ENCODE measurements at regions not wholly inside any gene's neighbourhood (a gene's known extent, or its start where the extent isn't known, plus 50 kb on each side); places are given as distances from the start of the nearest gene placed in this dataset.

DNA sequence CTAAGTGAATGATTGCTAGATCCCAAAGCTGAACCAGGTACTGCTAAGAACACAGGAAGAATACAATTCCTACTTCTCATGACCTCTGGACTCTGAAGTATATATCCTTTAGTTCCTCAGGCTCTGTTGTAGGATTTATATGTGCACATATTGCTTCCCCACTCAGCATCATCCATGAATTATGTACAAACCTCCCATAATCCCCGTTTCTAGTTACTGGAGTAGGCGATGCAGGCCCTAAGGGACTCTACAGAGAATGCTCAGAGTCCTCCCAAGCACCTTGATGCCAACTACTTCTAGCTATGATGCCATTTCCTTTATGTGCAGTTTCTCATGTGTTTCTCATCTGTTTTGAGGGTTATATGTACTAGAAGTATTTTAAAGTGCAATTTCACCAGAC lies 154.9 kb upstream of the EPHA7 start:
- ChIA-PET CTCF (no interaction called here), POLR2A (no interaction called here)
- Histone ChIP-seq H3K27me3 (ENCODE audit: insufficient read depth) (no peaks in the 10 kb centered on the region), H4K20me1 (ENCODE audit: insufficient read depth) (no peaks in the 10 kb centered on the region), H3K4me2 (no peak overlapping the region), H3K9ac (no peak overlapping the region), H3F3A (replicated peaks; ENCODE audit: insufficient read depth) (no peaks in the 10 kb centered on the region), H3K79me2 (ENCODE audit: insufficient read depth) (no peaks in the 10 kb centered on the region), H3K36me3 (replicated peaks in 1 of 2; ENCODE audit: control insufficient read depth in 1 of 2, insufficient read depth in 2 of 2, low read length in 1 of 2) (no peaks in the 10 kb centered on the region), H3K9me3 (no peaks in the 10 kb centered on the region), H3K27ac (ENCODE audit: low read depth in 2 of 2, low read length in 1 of 2) (no peak overlapping the region), H3K4me1 (ENCODE audit: control insufficient read depth in 1 of 2, insufficient read depth in 2 of 2, low read depth in 1 of 2, low read length in 1 of 2) (no peaks in the 10 kb centered on the region), H3K4me3 (ENCODE audit: low read depth in 2 of 2, low read length in 1 of 2) (no peak overlapping the region), H2AFZ (ENCODE audit: low read depth) (no peak overlapping the region), H3K9me2 (no peaks in the 10 kb centered on the region)
- DNase-seq: no peak
- TF ChIP-seq FOSL2 (IDR thresholded peaks at IDR 0.05; ENCODE audit: borderline replicate concordance, low read depth): no peak
- TF ChIP-seq, protein P1, sequence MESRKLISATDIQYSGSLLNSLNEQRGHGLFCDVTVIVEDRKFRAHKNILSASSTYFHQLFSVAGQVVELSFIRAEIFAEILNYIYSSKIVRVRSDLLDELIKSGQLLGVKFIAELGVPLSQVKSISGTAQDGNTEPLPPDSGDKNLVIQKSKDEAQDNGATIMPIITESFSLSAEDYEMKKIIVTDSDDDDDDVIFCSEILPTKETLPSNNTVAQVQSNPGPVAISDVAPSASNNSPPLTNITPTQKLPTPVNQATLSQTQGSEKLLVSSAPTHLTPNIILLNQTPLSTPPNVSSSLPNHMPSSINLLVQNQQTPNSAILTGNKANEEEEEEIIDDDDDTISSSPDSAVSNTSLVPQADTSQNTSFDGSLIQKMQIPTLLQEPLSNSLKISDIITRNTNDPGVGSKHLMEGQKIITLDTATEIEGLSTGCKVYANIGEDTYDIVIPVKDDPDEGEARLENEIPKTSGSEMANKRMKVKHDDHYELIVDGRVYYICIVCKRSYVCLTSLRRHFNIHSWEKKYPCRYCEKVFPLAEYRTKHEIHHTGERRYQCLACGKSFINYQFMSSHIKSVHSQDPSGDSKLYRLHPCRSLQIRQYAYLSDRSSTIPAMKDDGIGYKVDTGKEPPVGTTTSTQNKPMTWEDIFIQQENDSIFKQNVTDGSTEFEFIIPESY (IDR thresholded peaks at IDR 0.05; ENCODE audit: borderline replicate concordance, low read depth): no peak
- TF ChIP-seq SMC3 (IDR thresholded peaks at IDR 0.05; ENCODE audit: low read depth, low read length): no peak
- no peak for TF ChIP-seq RCOR1 (IDR thresholded peaks at IDR 0.05; ENCODE audit: low read length)
- TF ChIP-seq EZH2phosphoT487 (IDR thresholded peaks at IDR 0.05; ENCODE audit: borderline replicate concordance, low read depth): no peak
- no peak for TF ChIP-seq TAF1 (IDR thresholded peaks at IDR 0.05; ENCODE audit: borderline replicate concordance, low read depth, low read length)
- TF ChIP-seq GATA2 (CRISPR knock-in tag; IDR thresholded peaks at IDR 0.05): no peak
- no peak for TF ChIP-seq YY1 (IDR thresholded peaks at IDR 0.05; ENCODE audit: low read depth)
- WGBS (ENCODE audit: low lambda C conversion rate): 15% methylated on average over 2 of the region's 2 CpGs

GRCh38 chr6:93571346-93571745 lies 152.0 kb upstream of the EPHA7 start:
- WGBS (ENCODE audit: low lambda C conversion rate): 4% methylated on average over 1 of the region's 1 CpG
- Histone ChIP-seq H3K79me2 (ENCODE audit: insufficient read depth) (no peaks in the 10 kb centered on the region), H3K36me3 (replicated peaks in 1 of 2; ENCODE audit: control insufficient read depth in 1 of 2, insufficient read depth in 2 of 2, low read length in 1 of 2) (no peaks in the 10 kb centered on the region), H3K9me2 (no peaks in the 10 kb centered on the region), H3K4me1 (ENCODE audit: control insufficient read depth in 1 of 2, insufficient read depth in 2 of 2, low read depth in 1 of 2, low read length in 1 of 2) (no peaks in the 10 kb centered on the region), H2AFZ (ENCODE audit: low read depth) (no peak overlapping the region), H3K9ac (no peak overlapping the region), H3K4me3 (ENCODE audit: low read depth in 2 of 2, low read length in 1 of 2) (no peak overlapping the region), H4K20me1 (ENCODE audit: insufficient read depth) (no peaks in the 10 kb centered on the region), H3K27me3 (ENCODE audit: insufficient read depth) (no peaks in the 10 kb centered on the region), H3K27ac (ENCODE audit: low read depth in 2 of 2, low read length in 1 of 2) (no peak overlapping the region), H3F3A (replicated peaks; ENCODE audit: insufficient read depth) (no peaks in the 10 kb centered on the region), H3K9me3 (no peaks in the 10 kb centered on the region), H3K4me2 (no peak overlapping the region)
- TF ChIP-seq ELF1 (IDR thresholded peaks at IDR 0.05) (no peak), SIN3A (IDR thresholded peaks at IDR 0.05; ENCODE audit: borderline replicate concordance, low read depth, low read length) (no peak), TAF1 (IDR thresholded peaks at IDR 0.05; ENCODE audit: borderline replicate concordance, low read depth, low read length) (no peak), MEF2A (IDR thresholded peaks at IDR 0.05; ENCODE audit: borderline replicate concordance, low read depth) (no peak), FOXM1 (IDR thresholded peaks at IDR 0.05; ENCODE audit: low read depth) (no peak), REST (IDR thresholded peaks at IDR 0.05; ENCODE audit: low read depth, low read length) (no peak), EZH2phosphoT487 (IDR thresholded peaks at IDR 0.05; ENCODE audit: borderline replicate concordance, low read depth) (no peak), RFX5 (IDR thresholded peaks at IDR 0.05; ENCODE audit: low read length) (no peak), PBX3 (IDR thresholded peaks at IDR 0.05) (no peak), JUND (IDR thresholded peaks at IDR 0.05) (no peak), YY1 (IDR thresholded peaks at IDR 0.05; ENCODE audit: low read depth) (no peak), MXI1 (IDR thresholded peaks at IDR 0.05; ENCODE audit: low read depth, low read length) (no peak), MAX (IDR thresholded peaks at IDR 0.05; ENCODE audit: low read depth) (no peak), FOSL2 (IDR thresholded peaks at IDR 0.05; ENCODE audit: borderline replicate concordance, low read depth) (no peak), SMC3 (IDR thresholded peaks at IDR 0.05; ENCODE audit: low read depth, low read length) (no peak)
- TF ChIP-seq, protein P1 (IDR thresholded peaks at IDR 0.05; ENCODE audit: borderline replicate concordance, low read depth): no peak
- POLR2A ChIA-PET: no interaction called here
- CTCF ChIA-PET: no interaction called here
- no peak for DNase-seq

Measured in SK-N-SH (cell line).